ENCODE measurements at regions not wholly inside any gene's neighbourhood (a gene's known extent, or its start where the extent isn't known, plus 50 kb on each side); places are given as distances from the start of the nearest gene placed in this dataset.
"Not testable (repeated sequence)": the region's sequence is repeated elsewhere in the genome, so short reads cannot be mapped to it uniquely, and the experiment has no call there.

GRCh38 chr20:47406849-47407682, 50.6 kb upstream of the ZMYND8 start:
- DNase-seq, result no peak

- DNase-seq, result no peak
Observed at GRCh38 chr20:47411161-47411560, 54.7 kb upstream of the ZMYND8 start.

GRCh38 chr20:47412083-47412482, 55.6 kb upstream of the ZMYND8 start:
- DNase-seq, result peak in 1 of 2 donors; percentile 57

GRCh38 chr20:47413189-47413588, 56.7 kb upstream of the ZMYND8 start:
- DNase-seq, result no peak

- no peak for DNase-seq
Observed at GRCh38 chr20:47417245-47418068, 61.0 kb upstream of the ZMYND8 start.

- DNase-seq, result no peak
Observed at GRCh38 chr20:47418069-47418757, 61.7 kb upstream of the ZMYND8 start.

GRCh38 chr20:47419953-47420514, 63.5 kb upstream of the ZMYND8 start:
- DNase-seq, result no peak

GRCh38 chr20:47421076-47421475, 64.6 kb upstream of the ZMYND8 start:
- no peak for DNase-seq

- DNase-seq, result no peak
Observed at GRCh38 chr20:47423586-47423985, 67.1 kb upstream of the ZMYND8 start.

- no peak for DNase-seq
Observed at GRCh38 chr20:47427067-47427466, 70.6 kb upstream of the ZMYND8 start.

- DNase-seq, result no peak
Observed at GRCh38 chr20:47427746-47428145, 71.2 kb upstream of the ZMYND8 start.

- no peak for DNase-seq
Observed at GRCh38 chr20:47428164-47428563, 71.7 kb upstream of the ZMYND8 start.

- no peak for DNase-seq
Observed at GRCh38 chr20:47428851-47429336, 72.4 kb upstream of the ZMYND8 start.

- DNase-seq, result no peak
Observed at GRCh38 chr20:47429409-47429808, 72.3 kb upstream of the NCOA3 start.

GRCh38 chr20:47430862-47431588, 70.7 kb upstream of the NCOA3 start:
- DNase-seq, result no peak

GRCh38 chr20:47432834-47433210, 68.9 kb upstream of the NCOA3 start:
- no peak for DNase-seq

GRCh38 chr20:47434128-47434779, 67.4 kb upstream of the NCOA3 start:
- not testable (repeated sequence) for DNase-seq

GRCh38 chr20:47438464-47439381, 63.0 kb upstream of the NCOA3 start:
- peak; percentile 29 to 64 for DNase-seq

- DNase-seq, result no peak
Observed at GRCh38 chr20:47440857-47441773, 60.6 kb upstream of the NCOA3 start.

All from CD4-positive, alpha-beta T cell treated with Interferon alpha-2 for 1 hour (primary cell).